SK-N-SH treated with all-trans-retinoic acid at 6 μM for 48 hours (cell line): ENCODE measurements at regions not wholly inside any gene's neighbourhood (a gene's known extent, or its start where the extent isn't known, plus 50 kb on each side); places are given as distances from the start of the nearest gene placed in this dataset.

ENCODE experiments used
- ARNTL ChIP-seq: fragments of 450-650 bp; formaldehyde crosslinking; IDR thresholded peaks from 2 replicates; pipeline ENCODE4 v1.5.0; 2020; ENCODE audit warnings: low read depth, mild to moderate bottlenecking, moderate library complexity, borderline replicate concordance
- CSDC2 ChIP-seq: fragments of 250-450 bp; sonication (Bioruptor Pico); IDR thresholded peaks from 2 replicates; pipeline ENCODE4 v1.5.0; 2020; ENCODE audit warnings: mild to moderate bottlenecking, moderate library complexity
- ESRRG ChIP-seq: fragments of 250-450 bp; sonication (Bioruptor Pico); IDR thresholded peaks from 2 replicates; pipeline ENCODE4 v1.6.1; 2021; ENCODE audit warnings: mild to moderate bottlenecking
- GLIS3 ChIP-seq: fragments of 250-450 bp; sonication (Bioruptor Pico); IDR thresholded peaks from 2 replicates; pipeline ENCODE4 v1.5.0; 2020; ENCODE audit warnings: mild to moderate bottlenecking, moderate library complexity
- ISL1 ChIP-seq: fragments of 250-450 bp; sonication (Bioruptor Pico); IDR thresholded peaks from 2 replicates; pipeline ENCODE4 v2.1.2; 2022; ENCODE audit warnings: mild to moderate bottlenecking, moderate library complexity
- OSR1 ChIP-seq: fragments of 250-450 bp; sonication (Bioruptor Pico); IDR thresholded peaks from 2 replicates; pipeline ENCODE4 v1.8.0; 2022; ENCODE audit warnings: moderate library complexity, mild to moderate bottlenecking, inconsistent platforms
- PPARA ChIP-seq: fragments of 250-450 bp; sonication (Bioruptor Pico); IDR thresholded peaks from 2 replicates; pipeline ENCODE4 v1.5.0; 2020; ENCODE audit warnings: mild to moderate bottlenecking, borderline replicate concordance
- ZFP30 ChIP-seq: fragments of 450-650 bp; formaldehyde crosslinking; IDR thresholded peaks from 2 replicates; pipeline ENCODE4 v1.5.0; 2022; ENCODE audit warnings: mild to moderate bottlenecking, moderate library complexity
- ZNF565 ChIP-seq: fragments of 450-650 bp; formaldehyde crosslinking; conservative IDR thresholded peaks from 2 replicates; pipeline ENCODE4 v1.5.0; 2020; ENCODE audit warnings: low read depth, mild to moderate bottlenecking, moderate library complexity
- TF ChIP-seq, protein P1 (sequence below): fragments of 250-450 bp; sonication (Bioruptor Pico); IDR thresholded peaks from 2 replicates; pipeline ENCODE4 v1.5.1; 2020; ENCODE audit warnings: low read depth, mild to moderate bottlenecking, moderate library complexity
- TF ChIP-seq, protein P2 (sequence below): fragments of 250-450 bp; sonication (Bioruptor Pico); IDR thresholded peaks from 2 replicates; pipeline ENCODE4 v1.8.0; 2020; ENCODE audit warnings: mild to moderate bottlenecking, moderate library complexity, borderline replicate concordance

DNA sequence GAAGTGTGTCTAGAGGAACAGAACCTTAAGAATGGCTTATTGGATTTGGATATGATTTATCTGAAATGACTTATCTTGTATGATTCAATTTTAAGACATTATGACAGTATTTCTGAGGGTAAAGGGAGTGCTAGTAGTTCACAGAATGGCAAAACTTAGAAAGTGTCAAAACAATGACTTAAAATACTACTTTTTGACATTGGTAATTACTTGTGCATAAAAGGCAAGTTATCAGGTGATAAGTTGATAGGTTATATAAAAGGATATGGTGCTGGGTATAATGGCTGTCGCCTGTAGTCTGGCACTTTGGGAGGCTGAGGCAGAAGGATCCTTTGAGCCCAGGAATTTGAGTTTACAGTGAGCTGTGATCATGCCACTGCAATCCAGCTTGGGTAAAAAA, 494.4 kb downstream of the CDH9 start:
- TF ChIP-seq, protein P1, sequence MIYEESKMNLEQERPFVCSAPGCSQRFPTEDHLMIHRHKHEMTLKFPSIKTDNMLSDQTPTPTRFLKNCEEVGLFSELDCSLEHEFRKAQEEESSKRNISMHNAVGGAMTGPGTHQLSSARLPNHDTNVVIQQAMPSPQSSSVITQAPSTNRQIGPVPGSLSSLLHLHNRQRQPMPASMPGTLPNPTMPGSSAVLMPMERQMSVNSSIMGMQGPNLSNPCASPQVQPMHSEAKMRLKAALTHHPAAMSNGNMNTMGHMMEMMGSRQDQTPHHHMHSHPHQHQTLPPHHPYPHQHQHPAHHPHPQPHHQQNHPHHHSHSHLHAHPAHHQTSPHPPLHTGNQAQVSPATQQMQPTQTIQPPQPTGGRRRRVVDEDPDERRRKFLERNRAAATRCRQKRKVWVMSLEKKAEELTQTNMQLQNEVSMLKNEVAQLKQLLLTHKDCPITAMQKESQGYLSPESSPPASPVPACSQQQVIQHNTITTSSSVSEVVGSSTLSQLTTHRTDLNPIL (CRISPR knock-in tag), result no peak
- TF ChIP-seq, protein P2, sequence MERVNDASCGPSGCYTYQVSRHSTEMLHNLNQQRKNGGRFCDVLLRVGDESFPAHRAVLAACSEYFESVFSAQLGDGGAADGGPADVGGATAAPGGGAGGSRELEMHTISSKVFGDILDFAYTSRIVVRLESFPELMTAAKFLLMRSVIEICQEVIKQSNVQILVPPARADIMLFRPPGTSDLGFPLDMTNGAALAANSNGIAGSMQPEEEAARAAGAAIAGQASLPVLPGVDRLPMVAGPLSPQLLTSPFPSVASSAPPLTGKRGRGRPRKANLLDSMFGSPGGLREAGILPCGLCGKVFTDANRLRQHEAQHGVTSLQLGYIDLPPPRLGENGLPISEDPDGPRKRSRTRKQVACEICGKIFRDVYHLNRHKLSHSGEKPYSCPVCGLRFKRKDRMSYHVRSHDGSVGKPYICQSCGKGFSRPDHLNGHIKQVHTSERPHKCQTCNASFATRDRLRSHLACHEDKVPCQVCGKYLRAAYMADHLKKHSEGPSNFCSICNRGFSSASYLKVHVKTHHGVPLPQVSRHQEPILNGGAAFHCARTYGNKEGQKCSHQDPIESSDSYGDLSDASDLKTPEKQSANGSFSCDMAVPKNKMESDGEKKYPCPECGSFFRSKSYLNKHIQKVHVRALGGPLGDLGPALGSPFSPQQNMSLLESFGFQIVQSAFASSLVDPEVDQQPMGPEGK (CRISPR knock-in tag), result no peak
- TF ChIP-seq ISL1 (CRISPR knock-in tag) (no peak), GLIS3 (CRISPR knock-in tag) (no peak), ARNTL (CRISPR knock-in tag) (no peak), ZNF565 (CRISPR knock-in tag) (no peak), OSR1 (no peak), ZFP30 (no peak), ESRRG (no peak), PPARA (CRISPR knock-in tag) (no peak), CSDC2 (CRISPR knock-in tag) (no peak)
